ENCODE measurements at regions not wholly inside any gene's neighbourhood (a gene's known extent, or its start where the extent isn't known, plus 50 kb on each side); places are given as distances from the start of the nearest gene placed in this dataset.

DNA sequence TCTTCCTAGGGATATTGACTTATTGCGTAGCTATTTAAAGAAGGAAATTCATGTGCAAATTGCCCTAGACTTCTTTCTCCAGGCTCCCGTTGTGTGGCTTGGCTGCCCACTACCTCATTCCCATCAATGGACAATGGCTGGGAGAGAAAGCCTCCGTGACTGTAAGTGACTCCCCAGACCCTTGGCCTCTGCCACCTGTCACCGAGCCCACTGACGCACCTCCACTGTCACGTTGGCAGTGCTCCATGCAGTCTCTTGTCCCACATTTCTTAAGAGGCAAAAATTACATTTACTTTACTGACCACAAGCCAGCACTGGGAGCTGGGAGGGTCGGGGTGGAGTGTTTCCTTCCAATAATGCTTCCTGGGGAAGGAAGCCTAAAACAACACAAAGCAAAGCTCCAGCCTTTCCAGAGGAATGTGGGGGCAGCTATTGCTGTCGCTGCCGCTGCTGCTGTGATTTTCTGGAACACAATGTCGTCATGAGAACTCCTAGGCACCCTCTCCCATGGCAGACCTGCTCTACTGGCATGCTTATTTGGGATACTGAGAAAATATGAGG, 89.7 kb upstream of the STEAP1B start:
- Histone ChIP-seq H3K36me3 (ENCODE audit: control insufficient read depth in 4 of 4, insufficient read depth in 3 of 4, low read depth in 1 of 4, low read length in 3 of 4) (no peaks in the 10 kb centered on the region), H3K9ac (ENCODE audit: low read depth in 1 of 2, low read length in 2 of 2) (no peak overlapping the region), H3K4me3 (ENCODE audit: low read depth in 1 of 3, low read length in 3 of 3) (no peak overlapping the region), H3K9me3 (ENCODE audit: control insufficient read depth in 4 of 4, low read length in 3 of 4) (no peaks in the 10 kb centered on the region), H3K4me1 (ENCODE audit: control insufficient read depth in 4 of 4, insufficient read depth in 4 of 4, low read length in 3 of 4) (no peaks in the 10 kb centered on the region), H3K27me3 (ENCODE audit: control insufficient read depth in 4 of 4, insufficient read depth in 4 of 4, low read length in 3 of 4) (peaks cover 0 to 7% (median 0%) of the 10 kb centered on the region in 4 donors), H3K27ac (ENCODE audit: low read depth in 1 of 2, low read length in 2 of 2) (no peak overlapping the region)
- TF ChIP-seq NR2F2 (IDR thresholded peaks at IDR 0.05) (peak; percentile 85), FOXA1 (IDR thresholded peaks at IDR 0.05) (no peak)
- DNase-seq (ENCODE audit: low spot score), result no peak
- 47% methylated on average over 10 of the region's 10 CpGs for WGBS

- TF ChIP-seq GABPA (IDR thresholded peaks at IDR 0.05 in 1 of 2, conservative IDR thresholded peaks at IDR 0.05 in 1 of 2) (no peak), SP1 (IDR thresholded peaks at IDR 0.05) (no peak), FOXA2 (IDR thresholded peaks at IDR 0.05) (no peak), RXRA (IDR thresholded peaks at IDR 0.05) (no peak), CTCF (IDR thresholded peaks at IDR 0.05; ENCODE audit: low read depth, low read length, missing input control) (no peak), ATF3 (IDR thresholded peaks at IDR 0.05) (no peak)
- TF ChIP-seq, protein P1, sequence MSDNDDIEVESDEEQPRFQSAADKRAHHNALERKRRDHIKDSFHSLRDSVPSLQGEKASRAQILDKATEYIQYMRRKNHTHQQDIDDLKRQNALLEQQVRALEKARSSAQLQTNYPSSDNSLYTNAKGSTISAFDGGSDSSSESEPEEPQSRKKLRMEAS (IDR thresholded peaks at IDR 0.05), result no peak
- no peak overlapping the region for H3K27ac ChIP-seq (ENCODE audit: low read depth in 1 of 2, low read length in 2 of 2)
- no peak for DNase-seq (ENCODE audit: low spot score)
- no peak overlapping the region for H3K4me3 ChIP-seq (ENCODE audit: low read depth in 1 of 3, low read length in 3 of 3)
- 85% methylated on average over 2 of the region's 2 CpGs for WGBS
- H3K27me3 ChIP-seq (ENCODE audit: control insufficient read depth in 4 of 4, insufficient read depth in 4 of 4, low read length in 3 of 4), result peaks cover 0 to 7% (median 0%) of the 10 kb centered on the region in 4 donors
- no peaks in the 10 kb centered on the region for H3K9me3 ChIP-seq (ENCODE audit: control insufficient read depth in 4 of 4, low read length in 3 of 4)
- no peaks in the 10 kb centered on the region for H3K36me3 ChIP-seq (ENCODE audit: control insufficient read depth in 4 of 4, insufficient read depth in 3 of 4, low read depth in 1 of 4, low read length in 3 of 4)
- no peaks in the 10 kb centered on the region for H3K4me1 ChIP-seq (ENCODE audit: control insufficient read depth in 4 of 4, insufficient read depth in 4 of 4, low read length in 3 of 4)
- no peak overlapping the region for H3K9ac ChIP-seq (ENCODE audit: low read depth in 1 of 2, low read length in 2 of 2)
Observed at GRCh38 chr7:22588351-22588750, 88.4 kb upstream of the STEAP1B start.

DNA sequence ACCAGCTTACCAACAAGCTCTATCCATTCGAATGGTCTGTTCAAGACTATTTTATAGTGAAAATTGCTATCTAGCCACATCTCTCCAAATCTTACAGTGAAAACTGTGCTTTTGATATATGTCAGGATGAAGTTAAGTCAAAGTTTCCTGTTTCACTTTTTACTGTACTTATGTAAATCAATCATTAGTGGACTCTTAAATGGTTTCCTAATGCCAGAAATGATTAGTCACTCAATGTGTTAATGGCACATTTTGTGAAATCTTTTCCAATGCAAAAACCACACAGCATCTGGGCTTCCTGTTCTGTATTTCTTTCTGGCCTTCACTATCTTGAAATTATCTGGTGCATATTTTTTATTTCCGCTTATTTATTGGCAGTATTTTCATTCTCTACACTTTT, 87.3 kb upstream of the STEAP1B start:
- Histone ChIP-seq H3K4me3 (ENCODE audit: low read depth in 1 of 3, low read length in 3 of 3) (no peak overlapping the region), H3K9me3 (ENCODE audit: control insufficient read depth in 4 of 4, low read length in 3 of 4) (no peaks in the 10 kb centered on the region), H3K4me1 (ENCODE audit: control insufficient read depth in 4 of 4, insufficient read depth in 4 of 4, low read length in 3 of 4) (no peaks in the 10 kb centered on the region), H3K27ac (ENCODE audit: low read depth in 1 of 2, low read length in 2 of 2) (no peak overlapping the region), H3K27me3 (ENCODE audit: control insufficient read depth in 4 of 4, insufficient read depth in 4 of 4, low read length in 3 of 4) (peaks cover 0 to 4% (median 0%) of the 10 kb centered on the region in 4 donors), H3K9ac (ENCODE audit: low read depth in 1 of 2, low read length in 2 of 2) (no peak overlapping the region), H3K36me3 (ENCODE audit: control insufficient read depth in 4 of 4, insufficient read depth in 3 of 4, low read depth in 1 of 4, low read length in 3 of 4) (no peaks in the 10 kb centered on the region)
- WGBS, result 59% methylated on average over 2 of the region's 2 CpGs
- DNase-seq (ENCODE audit: low spot score), result no peak
- TF ChIP-seq ATF3 (IDR thresholded peaks at IDR 0.05) (no peak), REST (IDR thresholded peaks at IDR 0.05) (no peak), FOXA1 (IDR thresholded peaks at IDR 0.05) (no peak), SP1 (IDR thresholded peaks at IDR 0.05) (no peak), HNF4G (IDR thresholded peaks at IDR 0.05) (no peak), TAF1 (conservative IDR thresholded peaks at IDR 0.05) (no peak), RAD21 (IDR thresholded peaks at IDR 0.05) (no peak), YY1 (IDR thresholded peaks at IDR 0.05) (no peak), RXRA (IDR thresholded peaks at IDR 0.05) (no peak), HNF4A (conservative IDR thresholded peaks at IDR 0.05) (no peak), GABPA (IDR thresholded peaks at IDR 0.05 in 1 of 2, conservative IDR thresholded peaks at IDR 0.05 in 1 of 2) (no peak), NR2F2 (IDR thresholded peaks at IDR 0.05) (no peak), EGR1 (IDR thresholded peaks at IDR 0.05; ENCODE audit: low read depth in 2 of 2) (no peak), ZBTB33 (IDR thresholded peaks at IDR 0.05) (no peak), JUND (IDR thresholded peaks at IDR 0.05) (no peak), FOXA2 (IDR thresholded peaks at IDR 0.05) (no peak)
- TF ChIP-seq, protein P1 (IDR thresholded peaks at IDR 0.05), result no peak

Measured in liver (tissue), 8 donors.